HCT116 (cell line): ENCODE measurements at regions not wholly inside any gene's neighbourhood (a gene's known extent, or its start where the extent isn't known, plus 50 kb on each side); places are given as distances from the start of the nearest gene placed in this dataset.
"Not testable (repeated sequence)": the region's sequence is repeated elsewhere in the genome, so short reads cannot be mapped to it uniquely, and the experiment has no call there.

Experiments
- EZH2 ChIP-seq: fragments of 200-600 bp; sonication (generic); IDR thresholded peaks from 2 replicates; pipeline ENCODE4 v1.6.1; 2017; ENCODE audit warnings: antibody characterized with exemption, mixed run types
- JUND ChIP-seq: IDR thresholded peaks from 2 replicates; pipeline ENCODE4 v1.6.1; 2012
- POLR2A ChIP-seq: IDR thresholded peaks from 2 replicates; pipeline ENCODE4 v1.7.0; 2011; ENCODE audit warnings: borderline replicate concordance; ENCODE audit not compliant: insufficient read depth, insufficient read length; ENCODE audit errors: extremely low read depth
- POLR2AphosphoS5 ChIP-seq: IDR thresholded peaks from 2 replicates; pipeline ENCODE4 v1.6.1; 2011; ENCODE audit warnings: mild to moderate bottlenecking, low read depth, low read length, moderate library complexity
- SIN3A ChIP-seq: IDR thresholded peaks from 2 replicates; pipeline ENCODE4 v1.6.1; 2012; ENCODE audit warnings: low read depth
- SP1 ChIP-seq: IDR thresholded peaks from 2 replicates; pipeline ENCODE4 v1.6.1; 2012; ENCODE audit warnings: low read depth
- SRF ChIP-seq: IDR thresholded peaks from 2 replicates; pipeline ENCODE4 v1.6.1; 2012; ENCODE audit warnings: low read depth
- TCF7L2 ChIP-seq: IDR thresholded peaks from 2 replicates; pipeline ENCODE4 v1.7.0; 2011; ENCODE audit warnings: borderline replicate concordance, inconsistent platforms; ENCODE audit not compliant: insufficient read depth, insufficient read length; ENCODE audit errors: extremely low read depth
- YY1 ChIP-seq: IDR thresholded peaks from 2 replicates; pipeline ENCODE4 v1.6.1; 2011; ENCODE audit warnings: low read length, low read depth, moderate library complexity, mild to moderate bottlenecking; ENCODE audit not compliant: insufficient replicate concordance; ENCODE audit errors: extremely low read depth
- ZFX ChIP-seq: fragments of 450-650 bp; IDR thresholded peaks from 2 replicates; pipeline ENCODE4 v1.6.1; 2017
- ZNF274 ChIP-seq: fragments of 200-500 bp; sonication (Bioruptor generic); IDR thresholded peaks from 2 replicates; pipeline ENCODE4 v1.6.1; 2014; ENCODE audit warnings: mild to moderate bottlenecking, low read depth, low read length, inconsistent platforms
- TF ChIP-seq, protein P1 (sequence below), 3 experiments: fragments of 200-600 bp in 1 of 3; sonication (generic) in 1 of 3; IDR thresholded peaks in 2 of 3; conservative IDR thresholded peaks in 1 of 3; 2 replicates each; pipeline ENCODE4 v1.5.1; 2012 to 2017; ENCODE audit warnings: low read depth in 2 of 3, low read length in 2 of 3, antibody characterized with exemption in 1 of 3, borderline replicate concordance in 1 of 3, control low read depth in 1 of 3, mild to moderate bottlenecking in 1 of 3, mixed read lengths in 1 of 3, mixed run types in 1 of 3, moderate library complexity in 1 of 3; ENCODE audit not compliant: insufficient read depth in 1 of 3
- TF ChIP-seq, protein P2 (sequence below): IDR thresholded peaks from 2 replicates; pipeline ENCODE4 v1.6.1; 2012; ENCODE audit warnings: low read depth
- TF ChIP-seq, protein P3 (sequence below): IDR thresholded peaks from 2 replicates; pipeline ENCODE4 v1.6.1; 2012

DNA sequence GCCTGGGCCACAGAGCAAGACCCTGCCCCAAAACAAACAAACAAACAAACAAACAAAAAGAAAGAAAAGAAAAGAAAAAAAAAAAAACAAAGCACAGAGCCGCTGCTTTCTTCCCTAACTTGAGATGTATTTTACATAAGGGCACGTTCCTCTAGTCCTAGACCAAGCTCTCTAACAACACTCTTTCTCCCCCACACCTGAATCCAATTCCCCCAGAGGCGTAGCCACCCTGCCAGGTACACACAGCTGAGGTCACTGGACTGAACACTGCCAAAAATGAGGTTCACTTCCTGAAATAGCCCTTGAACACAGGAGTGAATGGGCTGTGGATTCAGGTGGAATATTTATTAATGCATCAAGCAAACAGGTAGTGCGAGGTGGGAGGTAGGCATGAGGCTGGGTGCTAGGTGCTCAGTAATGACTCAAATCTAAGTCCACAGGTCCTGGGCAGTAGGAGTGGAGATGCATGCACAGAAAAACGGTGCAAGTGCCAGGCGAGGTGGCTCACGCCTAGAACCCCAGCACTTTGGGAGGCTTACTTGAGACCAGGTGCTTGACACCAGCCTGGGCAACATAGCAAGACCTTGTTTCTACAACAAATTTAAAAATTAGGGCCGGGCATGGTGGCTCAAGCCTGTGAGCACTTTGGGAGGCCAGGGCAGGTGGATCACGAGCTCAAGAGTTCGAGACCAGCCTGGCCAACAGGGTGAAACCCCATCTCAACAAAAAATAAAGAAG, 136.6 kb upstream of the C1QTNF3 start:
- TF ChIP-seq, protein P1, sequence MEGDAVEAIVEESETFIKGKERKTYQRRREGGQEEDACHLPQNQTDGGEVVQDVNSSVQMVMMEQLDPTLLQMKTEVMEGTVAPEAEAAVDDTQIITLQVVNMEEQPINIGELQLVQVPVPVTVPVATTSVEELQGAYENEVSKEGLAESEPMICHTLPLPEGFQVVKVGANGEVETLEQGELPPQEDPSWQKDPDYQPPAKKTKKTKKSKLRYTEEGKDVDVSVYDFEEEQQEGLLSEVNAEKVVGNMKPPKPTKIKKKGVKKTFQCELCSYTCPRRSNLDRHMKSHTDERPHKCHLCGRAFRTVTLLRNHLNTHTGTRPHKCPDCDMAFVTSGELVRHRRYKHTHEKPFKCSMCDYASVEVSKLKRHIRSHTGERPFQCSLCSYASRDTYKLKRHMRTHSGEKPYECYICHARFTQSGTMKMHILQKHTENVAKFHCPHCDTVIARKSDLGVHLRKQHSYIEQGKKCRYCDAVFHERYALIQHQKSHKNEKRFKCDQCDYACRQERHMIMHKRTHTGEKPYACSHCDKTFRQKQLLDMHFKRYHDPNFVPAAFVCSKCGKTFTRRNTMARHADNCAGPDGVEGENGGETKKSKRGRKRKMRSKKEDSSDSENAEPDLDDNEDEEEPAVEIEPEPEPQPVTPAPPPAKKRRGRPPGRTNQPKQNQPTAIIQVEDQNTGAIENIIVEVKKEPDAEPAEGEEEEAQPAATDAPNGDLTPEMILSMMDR (IDR thresholded peaks at IDR 0.05 in 2 of 3, conservative IDR thresholded peaks at IDR 0.05 in 1 of 3; ENCODE audit: borderline replicate concordance in 1 of 3, insufficient read depth in 1 of 3, low read depth in 2 of 3, low read length in 2 of 3) = not testable (repeated sequence)
- TF ChIP-seq, protein P2, sequence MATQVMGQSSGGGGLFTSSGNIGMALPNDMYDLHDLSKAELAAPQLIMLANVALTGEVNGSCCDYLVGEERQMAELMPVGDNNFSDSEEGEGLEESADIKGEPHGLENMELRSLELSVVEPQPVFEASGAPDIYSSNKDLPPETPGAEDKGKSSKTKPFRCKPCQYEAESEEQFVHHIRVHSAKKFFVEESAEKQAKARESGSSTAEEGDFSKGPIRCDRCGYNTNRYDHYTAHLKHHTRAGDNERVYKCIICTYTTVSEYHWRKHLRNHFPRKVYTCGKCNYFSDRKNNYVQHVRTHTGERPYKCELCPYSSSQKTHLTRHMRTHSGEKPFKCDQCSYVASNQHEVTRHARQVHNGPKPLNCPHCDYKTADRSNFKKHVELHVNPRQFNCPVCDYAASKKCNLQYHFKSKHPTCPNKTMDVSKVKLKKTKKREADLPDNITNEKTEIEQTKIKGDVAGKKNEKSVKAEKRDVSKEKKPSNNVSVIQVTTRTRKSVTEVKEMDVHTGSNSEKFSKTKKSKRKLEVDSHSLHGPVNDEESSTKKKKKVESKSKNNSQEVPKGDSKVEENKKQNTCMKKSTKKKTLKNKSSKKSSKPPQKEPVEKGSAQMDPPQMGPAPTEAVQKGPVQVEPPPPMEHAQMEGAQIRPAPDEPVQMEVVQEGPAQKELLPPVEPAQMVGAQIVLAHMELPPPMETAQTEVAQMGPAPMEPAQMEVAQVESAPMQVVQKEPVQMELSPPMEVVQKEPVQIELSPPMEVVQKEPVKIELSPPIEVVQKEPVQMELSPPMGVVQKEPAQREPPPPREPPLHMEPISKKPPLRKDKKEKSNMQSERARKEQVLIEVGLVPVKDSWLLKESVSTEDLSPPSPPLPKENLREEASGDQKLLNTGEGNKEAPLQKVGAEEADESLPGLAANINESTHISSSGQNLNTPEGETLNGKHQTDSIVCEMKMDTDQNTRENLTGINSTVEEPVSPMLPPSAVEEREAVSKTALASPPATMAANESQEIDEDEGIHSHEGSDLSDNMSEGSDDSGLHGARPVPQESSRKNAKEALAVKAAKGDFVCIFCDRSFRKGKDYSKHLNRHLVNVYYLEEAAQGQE = not testable (repeated sequence)
- TF ChIP-seq SRF, POLR2AphosphoS5, SIN3A, YY1, ZNF274, EZH2, TCF7L2, JUND, ZFX, SP1, POLR2A: not testable (repeated sequence)
- TF ChIP-seq, protein P3, sequence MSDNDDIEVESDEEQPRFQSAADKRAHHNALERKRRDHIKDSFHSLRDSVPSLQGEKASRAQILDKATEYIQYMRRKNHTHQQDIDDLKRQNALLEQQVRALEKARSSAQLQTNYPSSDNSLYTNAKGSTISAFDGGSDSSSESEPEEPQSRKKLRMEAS = not testable (repeated sequence)
